DMS79 treated with DMSO at 0.1 percent for 48 hours (cell line): ENCODE measurements at regions not wholly inside any gene's neighbourhood (a gene's known extent, or its start where the extent isn't known, plus 50 kb on each side); places are given as distances from the start of the nearest gene placed in this dataset.

Experiments
- DNase-seq: peaks from one replicate; lab custom pipeline; 2025; lab: John Stamatoyannopoulos, UW

DNA sequence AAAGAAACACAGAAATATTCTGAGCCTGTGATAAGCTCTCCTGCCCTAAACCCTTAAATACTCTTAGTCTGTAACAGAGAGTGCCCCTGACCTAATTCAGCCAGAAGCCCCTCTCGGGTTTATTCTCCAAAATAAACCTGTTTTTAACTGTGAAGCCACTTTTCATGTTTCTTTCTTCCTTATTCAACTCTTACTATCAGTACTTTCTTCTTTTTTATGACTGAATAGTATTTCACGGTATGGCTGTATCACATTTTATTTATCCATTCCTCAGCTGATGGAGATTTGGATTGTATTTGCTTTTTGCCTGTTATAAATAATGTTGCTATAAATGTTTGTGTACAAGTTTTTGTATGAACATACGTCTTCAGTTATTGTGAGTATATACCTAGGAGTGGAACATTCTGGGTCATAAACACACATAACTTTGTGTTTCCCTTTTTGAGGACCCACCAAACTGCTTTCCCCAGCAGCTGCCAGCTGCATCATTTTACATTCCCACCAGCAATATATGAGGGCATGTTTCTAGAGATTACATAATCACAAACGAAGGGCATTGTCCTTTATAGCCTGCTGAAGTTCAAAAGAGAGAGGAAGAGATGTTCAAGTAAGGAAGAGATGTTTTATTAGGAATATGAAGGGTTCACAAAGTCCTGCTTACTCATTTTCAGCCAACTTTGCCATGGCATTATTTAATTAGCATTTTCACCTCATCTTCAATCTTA lies 199.4 kb upstream of the NUDT4 start:
- no peak for DNase-seq

GRCh38 chr12:93179792-93180191 lies 197.9 kb upstream of the NUDT4 start:
- no peak for DNase-seq

DNA sequence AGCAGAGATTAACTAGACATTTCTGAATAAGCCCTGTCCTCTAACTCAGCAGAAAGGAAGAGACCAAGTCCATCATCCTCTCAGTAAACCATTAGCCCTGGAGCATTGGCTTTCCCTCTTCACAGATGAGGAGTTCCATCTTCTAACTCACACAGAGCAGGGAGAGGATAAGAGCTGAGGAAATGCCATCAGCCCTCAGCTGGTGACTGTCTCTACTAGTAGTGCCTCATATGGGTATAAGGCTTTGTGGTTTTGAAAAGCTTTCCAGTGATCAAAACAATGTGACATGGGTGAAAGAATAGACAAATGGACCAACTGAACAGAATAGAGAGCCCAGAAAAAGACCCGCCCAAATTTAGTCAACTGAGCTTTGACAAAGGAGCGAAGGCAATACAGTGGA lies 197.2 kb upstream of the NUDT4 start:
- no peak for DNase-seq

DNA sequence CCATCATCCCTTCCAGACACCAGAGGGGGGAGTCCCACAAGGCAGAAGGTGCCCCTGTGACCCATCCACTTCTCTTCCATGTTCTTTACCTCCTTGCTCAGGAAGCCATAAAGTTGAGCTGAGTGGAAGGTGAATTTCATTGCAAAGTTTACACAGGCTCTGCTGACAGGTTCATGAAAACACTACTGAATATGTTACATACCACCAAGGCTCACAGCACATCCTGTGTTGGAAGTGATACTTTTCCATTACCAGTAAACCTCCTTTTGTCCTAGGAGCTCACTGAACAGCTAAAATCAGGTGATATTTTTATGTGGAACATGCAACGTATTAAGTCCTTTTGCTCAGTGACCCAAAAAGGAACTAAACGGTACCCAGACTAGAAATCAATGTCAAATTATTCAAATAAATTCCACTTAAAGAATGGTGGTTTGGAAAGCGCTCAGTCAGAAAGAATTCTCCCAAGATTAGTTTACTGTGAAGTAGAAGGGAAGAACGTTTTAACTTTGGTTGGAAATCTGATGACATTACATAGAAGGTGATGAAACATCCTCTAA lies 196.2 kb upstream of the NUDT4 start:
- DNase-seq: no peak

- no peak for DNase-seq
These were observed 193.6 kb upstream of the NUDT4 start for GRCh38 chr12:93183940-93184671.

GRCh38 chr12:93184672-93185368 lies 192.9 kb upstream of the NUDT4 start:
- DNase-seq: no peak

GRCh38 chr12:93185369-93185741 lies 192.4 kb upstream of the NUDT4 start:
- DNase-seq: no peak

GRCh38 chr12:93186131-93186530 lies 191.6 kb upstream of the NUDT4 start:
- no peak for DNase-seq

GRCh38 chr12:93186621-93187020 lies 191.1 kb upstream of the NUDT4 start:
- no peak for DNase-seq

GRCh38 chr12:93191423-93191822 lies 186.3 kb upstream of the NUDT4 start:
- DNase-seq: no peak

DNA sequence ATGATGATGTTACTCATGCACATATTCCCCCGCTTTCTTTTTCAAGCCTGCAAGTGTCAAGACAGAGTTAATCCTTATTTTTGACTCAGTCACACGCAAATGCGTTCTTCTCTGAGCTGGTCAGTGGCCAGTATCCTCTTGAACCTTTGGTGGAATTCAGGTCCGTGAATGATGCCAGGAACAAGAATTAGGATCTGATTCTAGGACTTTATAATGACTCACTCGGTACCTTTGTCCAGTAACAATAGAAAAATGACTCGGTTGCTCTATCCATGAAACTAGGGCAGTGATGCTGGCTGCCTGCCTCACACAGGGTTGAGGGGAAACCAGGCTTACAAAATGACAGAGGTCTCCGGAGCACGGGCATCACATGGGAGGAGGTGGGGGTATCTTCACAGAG lies 185.8 kb upstream of the NUDT4 start:
- no peak for DNase-seq

DNA sequence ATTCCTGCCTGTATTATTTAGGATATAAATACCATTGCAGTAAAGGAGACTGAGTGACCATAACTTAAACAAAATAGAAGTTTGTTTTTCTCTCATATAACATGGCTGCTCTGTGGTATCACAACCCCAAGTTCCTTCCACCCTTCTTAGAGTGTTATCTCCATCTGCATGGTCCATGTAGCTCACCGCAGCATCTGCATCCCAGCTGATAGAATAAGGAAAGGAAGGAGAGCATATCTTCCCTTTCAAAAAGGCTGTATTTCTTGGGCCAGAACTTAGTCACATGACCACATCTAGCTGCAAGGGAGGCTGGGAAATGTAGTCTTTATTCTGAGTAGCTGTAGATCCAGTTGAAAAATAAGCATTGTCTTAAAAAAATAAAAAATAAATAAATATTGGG lies 184.8 kb upstream of the NUDT4 start:
- no peak for DNase-seq

DNA sequence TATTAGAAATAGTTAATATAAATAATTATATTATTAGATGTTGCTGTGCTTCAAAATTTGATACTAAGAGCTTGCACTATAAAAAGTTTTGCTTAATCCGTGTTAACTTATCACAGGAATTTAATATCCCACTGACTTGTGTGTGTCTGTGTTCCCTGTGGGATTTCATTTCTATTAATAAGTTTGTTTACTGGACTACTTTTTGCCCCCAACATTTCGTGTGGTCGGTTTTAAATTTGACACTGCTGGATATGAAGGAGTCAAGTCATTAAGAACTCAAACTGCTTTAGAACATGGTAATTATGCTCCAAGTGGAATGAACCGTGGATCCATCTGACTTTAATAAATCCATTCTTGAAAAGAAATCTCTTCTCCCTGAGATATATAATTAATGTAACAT lies 182.2 kb upstream of the NUDT4 start:
- DNase-seq: no peak

DNA sequence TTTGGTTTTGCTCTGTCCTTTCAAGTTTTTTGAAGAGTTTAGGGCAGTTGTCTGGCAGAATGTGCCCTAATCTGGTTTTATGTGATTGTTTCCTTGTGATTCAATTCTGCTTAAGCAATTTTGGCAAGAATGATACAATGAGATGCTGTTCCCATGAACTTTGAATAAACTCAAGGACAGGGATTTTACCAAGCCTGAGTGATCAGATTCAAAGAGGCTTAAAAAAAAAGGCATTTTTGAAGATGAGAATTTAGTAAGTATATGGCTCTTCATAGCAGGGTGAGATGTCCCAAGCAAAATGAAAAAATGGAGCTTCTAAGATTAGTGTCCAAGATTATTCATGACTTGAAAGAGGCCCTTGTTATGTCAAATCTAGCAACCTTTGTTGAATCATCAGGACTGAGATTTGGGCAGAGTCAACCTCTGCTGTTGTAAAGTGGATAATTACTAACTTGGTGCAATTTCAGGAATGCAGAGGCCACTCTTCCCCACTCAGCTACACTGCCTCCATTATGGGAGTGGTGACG lies 180.6 kb upstream of the NUDT4 start:
- no peak for DNase-seq

- DNase-seq: no peak
These were observed 179.6 kb upstream of the NUDT4 start for GRCh38 chr12:93198086-93198485.

DNA sequence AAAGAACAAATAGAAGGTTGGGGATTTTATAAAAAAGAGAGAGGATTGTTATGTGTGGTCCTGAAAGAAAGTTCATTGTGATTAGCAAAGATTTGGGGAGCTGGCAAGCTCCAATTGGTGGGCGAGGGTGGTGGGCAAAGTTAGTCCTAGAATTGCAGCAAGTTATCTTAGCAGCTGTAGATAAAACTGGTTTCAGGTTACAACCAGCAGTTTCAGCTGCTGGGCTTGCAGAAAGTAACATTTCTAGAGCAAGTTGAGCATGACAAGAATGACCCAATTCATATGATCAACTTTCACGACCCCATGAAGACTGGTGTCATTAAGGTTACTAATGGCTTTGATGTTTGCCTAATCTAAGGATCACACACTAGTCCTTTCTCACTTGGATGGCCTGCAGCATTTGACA lies 177.9 kb upstream of the NUDT4 start:
- no peak for DNase-seq

DNA sequence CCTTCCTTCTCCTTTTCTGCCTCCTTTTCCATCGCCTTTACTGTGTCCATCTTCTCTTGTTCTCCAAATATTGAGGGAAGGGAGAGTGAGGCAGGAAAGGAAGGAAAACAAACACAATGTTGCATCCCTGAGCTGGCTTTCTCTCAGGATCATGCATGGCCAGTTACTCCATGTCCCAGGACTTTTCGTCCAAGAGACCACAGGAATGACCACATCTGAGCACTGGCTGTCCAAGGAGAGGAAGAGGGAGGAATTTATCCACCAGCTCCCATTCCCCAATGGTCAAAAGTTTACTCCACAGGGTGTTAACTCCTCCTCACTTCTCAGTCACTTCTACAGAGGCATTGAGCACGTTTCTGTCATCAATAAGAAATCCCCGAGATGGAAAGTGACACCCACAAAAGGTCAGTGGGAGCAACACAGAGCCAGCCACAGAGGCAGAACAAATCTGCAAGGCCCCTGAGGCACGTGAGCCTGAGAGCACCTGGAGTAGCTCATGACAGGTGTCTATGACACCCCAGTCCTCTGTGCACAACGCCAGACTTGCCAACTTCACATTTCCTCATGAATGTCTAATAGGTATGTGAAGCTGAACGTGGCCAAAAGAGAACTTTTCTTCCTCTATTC lies 177.3 kb upstream of the NUDT4 start:
- DNase-seq: no peak

DNA sequence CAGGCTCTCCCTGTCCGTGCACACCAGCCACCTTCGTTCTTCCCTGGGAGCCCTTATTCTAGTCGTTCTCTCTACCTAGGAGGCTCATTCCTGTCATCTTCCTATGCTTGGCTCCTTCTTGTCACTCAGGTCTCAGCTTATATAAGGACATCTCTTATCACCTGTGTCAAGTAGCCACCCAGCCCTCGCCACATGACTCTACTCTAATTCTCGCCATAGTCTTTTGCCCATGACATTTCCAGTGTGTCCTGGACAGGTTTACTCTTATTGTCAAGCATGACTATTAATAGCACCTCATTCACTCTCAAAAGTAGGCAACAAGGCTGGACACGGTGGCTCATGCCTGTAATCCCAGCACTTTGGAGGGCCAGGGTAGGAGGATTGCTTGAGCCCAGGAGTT lies 175.7 kb upstream of the NUDT4 start:
- no peak for DNase-seq

GRCh38 chr12:93202688-93203087 lies 175.0 kb upstream of the NUDT4 start:
- DNase-seq: no peak

- no peak for DNase-seq
These were observed 174.4 kb upstream of the NUDT4 start for GRCh38 chr12:93203361-93203760.

DNA sequence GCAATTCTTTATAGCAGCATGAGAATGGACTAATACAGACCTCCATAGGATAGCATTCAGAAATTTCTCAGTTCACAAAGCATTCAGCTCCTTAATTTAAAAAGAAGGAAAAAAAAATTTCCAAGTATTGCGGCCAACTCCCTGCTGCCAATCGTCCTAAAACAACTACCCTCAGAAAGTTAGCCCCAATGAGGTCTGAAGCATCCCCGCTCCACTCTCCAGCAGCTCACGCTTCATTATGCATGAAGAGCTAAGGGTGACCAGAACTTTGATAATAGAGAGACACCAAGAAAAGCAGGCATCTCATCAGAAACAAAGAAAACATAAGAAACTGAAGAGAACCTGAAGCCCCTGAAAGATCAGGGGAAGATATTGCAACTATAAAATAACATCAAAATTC lies 172.8 kb upstream of the NUDT4 start:
- DNase-seq: no peak

DNA sequence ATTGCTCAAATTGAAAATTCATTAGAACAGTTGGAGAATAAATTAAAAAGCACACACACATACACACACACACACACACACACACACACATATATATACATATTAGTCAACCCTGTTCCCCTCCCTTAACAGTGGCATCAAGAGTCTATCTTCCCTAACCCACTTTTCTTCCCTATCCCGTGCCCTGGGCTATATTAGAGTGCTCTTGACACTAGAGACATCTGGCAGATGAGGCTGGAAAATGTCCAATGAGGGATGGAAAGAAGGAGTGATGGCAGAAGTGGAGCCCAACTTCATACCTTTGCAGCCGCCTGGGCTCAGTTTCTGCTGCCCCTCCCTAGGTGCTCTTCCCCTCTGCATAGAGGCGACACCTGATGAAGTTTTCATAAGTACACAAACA lies 172.4 kb upstream of the NUDT4 start:
- DNase-seq: no peak
